Thyroid gland (tissue), 4 donors: ENCODE measurements at regions not wholly inside any gene's neighbourhood (a gene's known extent, or its start where the extent isn't known, plus 50 kb on each side); places are given as distances from the start of the nearest gene placed in this dataset.
A peak's percentile ranks its signal among the peaks of the same experiment; 100 is the strongest.

Source experiments
- DNase-seq, 2 donors: peaks; one replicate each; pipeline ENCODE4 v3.0.0-alpha.2; 2019
- H3K27ac ChIP-seq, 3 donors: fragments of 200-600 bp; sonication (generic); 1 replicate in 2 of 3; 2 replicates in 1 of 3; pipeline ENCODE4 v1.5.1; 2016 to 2019; ENCODE audit warnings: mild to moderate bottlenecking in 1 of 3, moderate library complexity in 1 of 3
- H3K27me3 ChIP-seq: fragments of 200-600 bp; sonication (generic); one replicate; pipeline ENCODE4 v1.5.1; 2019
- H3K36me3 ChIP-seq, 2 donors: fragments of 200-600 bp; sonication (generic); one replicate each; pipeline ENCODE4 v1.5.1; 2016 to 2019
- H3K4me1 ChIP-seq, 2 donors: fragments of 200-600 bp; sonication (generic); one replicate each; pipeline ENCODE4 v1.5.1; 2017 to 2019
- H3K4me3 ChIP-seq, 3 donors: fragments of 200-600 bp; sonication (generic); replicated peaks in 1 of 3; 1 replicate in 2 of 3; 2 replicates in 1 of 3; pipeline ENCODE4 v1.5.1; 2016; ENCODE audit warnings: mild to moderate bottlenecking in 1 of 3
- H3K9me3 ChIP-seq: fragments of 200-600 bp; sonication (generic); one replicate; pipeline ENCODE4 v1.5.1; 2017
- CTCF ChIP-seq, 6 experiments: fragments of 200-600 bp in 3 of 6; fragments of 450-650 bp in 3 of 6; sonication (generic) in 3 of 6; IDR thresholded peaks; one replicate each; pipeline ENCODE4 v1.5.1; 2016 to 2019; ENCODE audit warnings: antibody characterized with exemption in 6 of 6, mild to moderate bottlenecking in 2 of 6, inconsistent platforms in 1 of 6, moderate library complexity in 1 of 6
- POLR2A ChIP-seq, 2 donors: fragments of 450-650 bp; IDR thresholded peaks; one replicate each; pipeline ENCODE4 v1.6.1; 2017; ENCODE audit warnings: antibody characterized with exemption in 2 of 2, mild to moderate bottlenecking in 2 of 2, moderate library complexity in 1 of 2
- WGBS, 2 donors: methylation state at CpG; one replicate each; pipeline ENCODE4 v1.1.5; 2017; 5-methylcytosine and 5-hydroxymethylcytosine counted together
- intact Hi-C: fragments of 100-400 bp; cut with DNase I; formaldehyde crosslinking; loops from one replicate; pipeline ENCODE4 v1.15.1; 2023

DNA sequence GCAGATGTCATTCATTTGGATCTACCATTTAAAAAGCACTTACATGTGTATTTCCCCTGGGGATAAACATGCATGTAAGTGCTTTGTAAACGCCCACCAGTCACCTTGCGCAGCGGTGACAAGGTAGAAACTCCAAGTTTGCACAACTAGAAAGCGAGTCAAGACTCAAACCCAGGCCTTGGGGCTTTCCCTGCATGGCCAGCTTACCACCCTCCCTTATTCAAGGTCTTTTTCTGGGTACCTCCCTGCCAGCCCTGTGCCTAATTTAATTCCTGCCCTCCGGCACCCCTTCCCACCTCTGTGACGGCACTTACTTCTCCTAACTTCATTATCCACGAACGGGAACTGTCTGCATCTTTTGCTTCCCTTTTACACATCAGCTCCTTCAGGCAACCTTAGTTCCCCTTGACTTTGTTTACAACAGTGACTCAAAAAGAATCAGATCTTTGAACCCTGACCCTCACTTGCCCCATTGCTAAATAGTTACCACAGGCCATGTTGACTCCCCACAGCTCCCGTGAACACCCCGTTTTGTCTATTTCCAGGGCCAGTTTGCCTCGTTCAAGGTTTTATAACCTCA is 138.3 kb upstream of the ETS2 start:
- no peak overlapping the region for H3K27ac ChIP-seq
- TF ChIP-seq POLR2A (IDR thresholded peaks at IDR 0.05) = no peak
- no peak for TF ChIP-seq CTCF (IDR thresholded peaks at IDR 0.05)
- intact Hi-C loops = loop anchor here (10.0 kb wide), 1 partner anchor 163 kb away; no protein-coding TSS in a partner anchor
- no peaks in the 10 kb centered on the region for H3K9me3 ChIP-seq
- peaks cover 4 to 6% of the 10 kb centered on the region in 2 donors for H3K4me1 ChIP-seq
- no peak for DNase-seq
- 91 to 93% methylated on average over 11 of the region's 11 CpGs for WGBS, 2 donors
- no peak overlapping the region for H3K4me3 ChIP-seq
- no peaks in the 10 kb centered on the region for H3K27me3 ChIP-seq
- H3K36me3 ChIP-seq = no peaks in the 10 kb centered on the region

GRCh38 chr21:38668067-38668466 is 137.7 kb upstream of the ETS2 start:
- no peaks in the 10 kb centered on the region for H3K9me3 ChIP-seq
- no peak for DNase-seq
- TF ChIP-seq POLR2A (IDR thresholded peaks at IDR 0.05) (no peak), CTCF (IDR thresholded peaks at IDR 0.05) (no peak)
- intact Hi-C loops = loop anchor here (10.0 kb wide), 1 partner anchor 163 kb away; no protein-coding TSS in a partner anchor
- no peak overlapping the region for H3K27ac ChIP-seq
- WGBS, 2 donors = 85 to 100% methylated on average over 1 of the region's 1 CpG
- H3K4me1 ChIP-seq = peaks cover 4 to 6% of the 10 kb centered on the region in 2 donors
- H3K36me3 ChIP-seq = no peaks in the 10 kb centered on the region
- no peaks in the 10 kb centered on the region for H3K27me3 ChIP-seq
- H3K4me3 ChIP-seq = no peak overlapping the region

GRCh38 chr21:38668541-38668940 is 137.2 kb upstream of the ETS2 start:
- Histone ChIP-seq H3K9me3 (no peaks in the 10 kb centered on the region), H3K4me3 (no peak overlapping the region), H3K27me3 (no peaks in the 10 kb centered on the region), H3K4me1 (peaks cover 4 to 6% of the 10 kb centered on the region in 2 donors), H3K27ac (no peak overlapping the region), H3K36me3 (no peaks in the 10 kb centered on the region)
- no peak for TF ChIP-seq CTCF (IDR thresholded peaks at IDR 0.05)
- TF ChIP-seq POLR2A (IDR thresholded peaks at IDR 0.05) = no peak
- WGBS, 2 donors = 84 to 88% methylated on average over 6 of the region's 6 CpGs
- no peak for DNase-seq
- intact Hi-C loops = loop anchor here (10.0 kb wide), 1 partner anchor 164 kb away; no protein-coding TSS in a partner anchor

- no peak overlapping the region for H3K4me3 ChIP-seq
- intact Hi-C loops = loop anchor here (10.0 kb wide), 1 partner anchor 164 kb away; no protein-coding TSS in a partner anchor
- no peak for TF ChIP-seq POLR2A (IDR thresholded peaks at IDR 0.05)
- peak in 3 of 6 experiments; percentile 17 to 30 (median 25) for TF ChIP-seq CTCF (IDR thresholded peaks at IDR 0.05)
- H3K27ac ChIP-seq = no peak overlapping the region
- no peaks in the 10 kb centered on the region for H3K36me3 ChIP-seq
- no peak for DNase-seq
- H3K9me3 ChIP-seq = no peaks in the 10 kb centered on the region
- H3K27me3 ChIP-seq = no peaks in the 10 kb centered on the region
- WGBS, 2 donors = 85 to 91% methylated on average over 6 of the region's 6 CpGs
- peaks cover 4 to 6% of the 10 kb centered on the region in 2 donors for H3K4me1 ChIP-seq
These were observed 136.5 kb upstream of the ETS2 start for GRCh38 chr21:38669186-38669585.

DNA sequence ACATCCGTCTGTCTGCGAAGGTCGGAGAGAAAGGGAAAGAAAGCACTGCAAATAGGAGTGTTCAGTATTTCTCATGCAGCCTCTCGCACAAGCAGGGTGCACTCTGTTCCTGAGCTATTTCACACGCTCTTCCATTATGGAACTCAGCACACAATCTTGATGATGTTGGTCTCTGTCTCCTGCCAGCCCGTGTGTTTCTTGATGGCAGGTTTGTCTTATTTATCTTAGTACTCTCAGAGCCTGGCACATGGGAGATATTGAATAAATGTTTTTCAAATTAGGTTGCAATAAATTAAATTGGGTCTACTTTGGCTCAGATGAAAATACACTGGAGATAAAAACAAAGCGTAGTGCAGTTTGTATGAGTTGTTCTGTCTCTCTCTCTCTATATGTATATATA is 134.9 kb upstream of the ETS2 start:
- no peak overlapping the region for H3K27ac ChIP-seq
- H3K36me3 ChIP-seq = no peaks in the 10 kb centered on the region
- no peaks in the 10 kb centered on the region for H3K9me3 ChIP-seq
- DNase-seq = no peak
- H3K27me3 ChIP-seq = no peaks in the 10 kb centered on the region
- no peak overlapping the region for H3K4me3 ChIP-seq
- H3K4me1 ChIP-seq = peaks cover 4 to 6% of the 10 kb centered on the region in 2 donors
- intact Hi-C loops = no loop called here
- WGBS, 2 donors = 93 to 95% methylated on average over 7 of the region's 7 CpGs
- TF ChIP-seq CTCF (IDR thresholded peaks at IDR 0.05) (no peak), POLR2A (IDR thresholded peaks at IDR 0.05) (no peak)
